ENCODE measurements at regions not wholly inside any gene's neighbourhood (a gene's known extent, or its start where the extent isn't known, plus 50 kb on each side); places are given as distances from the start of the nearest gene placed in this dataset.
"Not testable (repeated sequence)": the region's sequence is repeated elsewhere in the genome, so short reads cannot be mapped to it uniquely, and the experiment has no call there.

DNA sequence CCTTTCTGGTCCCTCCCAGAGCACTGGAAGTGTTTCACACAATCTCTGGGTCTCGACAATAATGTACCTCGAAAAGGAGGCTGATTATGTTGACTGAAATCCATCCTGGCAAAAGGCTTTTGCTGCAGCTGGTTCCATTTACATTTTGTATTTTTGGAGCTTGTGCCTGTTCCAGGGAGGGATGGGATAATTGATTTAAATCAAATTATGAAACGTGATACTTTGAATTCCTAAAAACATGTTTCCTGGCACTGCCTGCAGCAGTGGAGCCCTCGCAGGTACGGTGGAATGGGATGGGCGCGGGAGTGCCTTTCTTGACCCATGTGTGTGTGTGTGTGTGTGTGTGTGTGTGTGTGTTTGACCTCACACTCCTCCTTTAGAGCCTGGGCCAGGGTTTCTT lies 455.5 kb upstream of the MEIS1 start:
- no peak overlapping the region for H3K27ac ChIP-seq
- H3K9me3 ChIP-seq: no peaks in the 10 kb centered on the region
- H3K4me3 ChIP-seq: no peak overlapping the region
- H3K36me3 ChIP-seq: no peaks in the 10 kb centered on the region
- no peaks in the 10 kb centered on the region for H3K27me3 ChIP-seq
- TF ChIP-seq, protein P1, sequence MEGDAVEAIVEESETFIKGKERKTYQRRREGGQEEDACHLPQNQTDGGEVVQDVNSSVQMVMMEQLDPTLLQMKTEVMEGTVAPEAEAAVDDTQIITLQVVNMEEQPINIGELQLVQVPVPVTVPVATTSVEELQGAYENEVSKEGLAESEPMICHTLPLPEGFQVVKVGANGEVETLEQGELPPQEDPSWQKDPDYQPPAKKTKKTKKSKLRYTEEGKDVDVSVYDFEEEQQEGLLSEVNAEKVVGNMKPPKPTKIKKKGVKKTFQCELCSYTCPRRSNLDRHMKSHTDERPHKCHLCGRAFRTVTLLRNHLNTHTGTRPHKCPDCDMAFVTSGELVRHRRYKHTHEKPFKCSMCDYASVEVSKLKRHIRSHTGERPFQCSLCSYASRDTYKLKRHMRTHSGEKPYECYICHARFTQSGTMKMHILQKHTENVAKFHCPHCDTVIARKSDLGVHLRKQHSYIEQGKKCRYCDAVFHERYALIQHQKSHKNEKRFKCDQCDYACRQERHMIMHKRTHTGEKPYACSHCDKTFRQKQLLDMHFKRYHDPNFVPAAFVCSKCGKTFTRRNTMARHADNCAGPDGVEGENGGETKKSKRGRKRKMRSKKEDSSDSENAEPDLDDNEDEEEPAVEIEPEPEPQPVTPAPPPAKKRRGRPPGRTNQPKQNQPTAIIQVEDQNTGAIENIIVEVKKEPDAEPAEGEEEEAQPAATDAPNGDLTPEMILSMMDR (IDR thresholded peaks at IDR 0.05): no peak
- DNase-seq (ENCODE audit: low spot score in 2 of 2): no peak
- H3K4me1 ChIP-seq: no peaks in the 10 kb centered on the region
- intact Hi-C loops (cut with DNase I): no loop called here

GRCh38 chr2:65974067-65974723 lies 460.7 kb upstream of the MEIS1 start:
- H3K9me3 ChIP-seq: no peaks in the 10 kb centered on the region
- intact Hi-C loops (cut with DNase I): no loop called here
- H3K4me3 ChIP-seq: no peak overlapping the region
- no peaks in the 10 kb centered on the region for H3K27me3 ChIP-seq
- H3K27ac ChIP-seq: no peak overlapping the region
- TF ChIP-seq, protein P1 (IDR thresholded peaks at IDR 0.05): no peak
- no peaks in the 10 kb centered on the region for H3K4me1 ChIP-seq
- no peaks in the 10 kb centered on the region for H3K36me3 ChIP-seq
- DNase-seq (ENCODE audit: low spot score in 2 of 2): no peak

GRCh38 chr2:65969161-65969560 lies 465.8 kb upstream of the MEIS1 start:
- no peaks in the 10 kb centered on the region for H3K9me3 ChIP-seq
- H3K4me1 ChIP-seq: no peaks in the 10 kb centered on the region
- TF ChIP-seq, protein P1 (IDR thresholded peaks at IDR 0.05): no peak
- H3K27ac ChIP-seq: no peak overlapping the region
- intact Hi-C loops (cut with DNase I): no loop called here
- H3K36me3 ChIP-seq: no peaks in the 10 kb centered on the region
- no peak overlapping the region for H3K4me3 ChIP-seq
- no peaks in the 10 kb centered on the region for H3K27me3 ChIP-seq
- DNase-seq (ENCODE audit: low spot score in 2 of 2): no peak

DNA sequence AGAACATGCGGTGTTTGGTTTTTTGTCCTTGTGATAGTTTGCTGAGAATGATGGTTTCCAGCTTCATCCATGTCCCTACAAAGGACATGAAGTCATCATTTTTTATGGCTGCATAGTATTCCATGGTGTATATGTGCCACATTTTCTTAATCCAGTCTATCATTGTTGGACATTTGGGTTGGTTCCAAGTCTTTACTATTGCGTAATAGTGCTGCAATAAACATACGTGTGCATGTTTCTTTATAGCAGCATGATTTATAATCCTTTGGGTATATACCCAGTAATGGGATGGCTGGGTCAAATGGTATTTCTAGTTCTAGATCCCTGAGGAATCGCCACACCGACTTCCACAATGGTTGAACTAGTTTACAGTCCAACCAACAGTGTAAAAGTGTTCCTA lies 471.6 kb upstream of the MEIS1 start:
- H3K27ac ChIP-seq; DNase-seq (ENCODE audit: low spot score in 2 of 2); H3K36me3 ChIP-seq; intact Hi-C loops (cut with DNase I); H3K4me3 ChIP-seq; H3K27me3 ChIP-seq; H3K4me1 ChIP-seq; H3K9me3 ChIP-seq: not testable (repeated sequence)

GRCh38 chr2:65960953-65961352 lies 474.0 kb upstream of the MEIS1 start:
- intact Hi-C loops (cut with DNase I): no loop called here
- no peak for DNase-seq (ENCODE audit: low spot score in 2 of 2)
- Histone ChIP-seq H3K9me3 (no peaks in the 10 kb centered on the region), H3K27ac (no peak overlapping the region), H3K4me1 (no peaks in the 10 kb centered on the region), H3K36me3 (no peaks in the 10 kb centered on the region), H3K4me3 (no peak overlapping the region), H3K27me3 (no peaks in the 10 kb centered on the region)
- TF ChIP-seq, protein P1 (IDR thresholded peaks at IDR 0.05): no peak

GRCh38 chr2:65957886-65958285 lies 477.0 kb upstream of the MEIS1 start:
- H3K36me3 ChIP-seq: no peaks in the 10 kb centered on the region
- TF ChIP-seq, protein P1 (IDR thresholded peaks at IDR 0.05): no peak
- H3K4me3 ChIP-seq: no peak overlapping the region
- no peak for DNase-seq (ENCODE audit: low spot score in 2 of 2)
- H3K27me3 ChIP-seq: no peaks in the 10 kb centered on the region
- H3K9me3 ChIP-seq: no peaks in the 10 kb centered on the region
- intact Hi-C loops (cut with DNase I): loop anchor here (1.0 kb wide), 1 partner anchor 12 kb away; no protein-coding TSS in a partner anchor
- H3K4me1 ChIP-seq: no peaks in the 10 kb centered on the region
- H3K27ac ChIP-seq: no peak overlapping the region

All from ascending aorta (tissue), 2 donors.